ENCODE measurements at regions not wholly inside any gene's neighbourhood (a gene's known extent, or its start where the extent isn't known, plus 50 kb on each side); places are given as distances from the start of the nearest gene placed in this dataset.

DNA sequence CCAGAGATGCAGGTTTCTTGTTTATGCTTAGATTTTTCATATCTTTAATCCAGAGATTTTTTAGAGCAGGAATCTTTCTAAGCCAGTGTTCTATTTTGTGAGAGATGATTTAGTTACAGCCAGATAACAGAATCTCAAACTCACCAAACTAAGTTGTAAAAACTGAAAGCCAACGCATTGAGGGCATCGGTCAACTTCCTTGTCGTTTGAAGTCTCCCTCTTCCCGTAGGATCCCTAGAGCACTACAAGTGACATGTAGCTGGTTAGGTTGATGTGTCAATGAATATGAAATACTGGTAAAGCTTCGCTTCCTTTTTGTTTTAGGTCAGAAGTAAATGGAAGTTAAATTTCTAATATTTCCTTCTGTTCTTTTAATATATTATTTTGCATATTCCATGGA is 139.6 kb downstream of the YIPF5 start:
- CTCF ChIA-PET, result no interaction called here
- Histone ChIP-seq H3K4me1 (ENCODE audit: control insufficient read depth, insufficient read depth, low read length) (peaks cover 20% of the 10 kb centered on the region), H3K9me3 (ENCODE audit: control insufficient read depth, insufficient read depth, low read depth, low read length) (no peaks in the 10 kb centered on the region), H3K4me3 (ENCODE audit: low read depth, low read length) (no peak overlapping the region), H3K36me3 (ENCODE audit: control insufficient read depth in 2 of 2, insufficient read depth in 1 of 2, low read length in 2 of 2) (no peaks in the 10 kb centered on the region), H3K27ac (ENCODE audit: extremely low read depth, low read depth, low read length) (no peak overlapping the region)
- TF ChIP-seq ZNF350 (tag by site-specific recombination; IDR thresholded peaks at IDR 0.05) (no peak), ZNF302 (tag by site-specific recombination; IDR thresholded peaks at IDR 0.05; ENCODE audit: low read depth) (no peak), ZBTB21 (tag by site-specific recombination; IDR thresholded peaks at IDR 0.05) (no peak), ZNF776 (tag by site-specific recombination; IDR thresholded peaks at IDR 0.05; ENCODE audit: borderline replicate concordance) (no peak), EGR2 (tag by site-specific recombination; IDR thresholded peaks at IDR 0.05; ENCODE audit: low read depth) (no peak), FEZF1 (tag by site-specific recombination; IDR thresholded peaks at IDR 0.05) (no peak), ZNF132 (tag by site-specific recombination; IDR thresholded peaks at IDR 0.05; ENCODE audit: borderline replicate concordance) (no peak), ZIC2 (tag by site-specific recombination; IDR thresholded peaks at IDR 0.05) (no peak), ZNF777 (tag by site-specific recombination; IDR thresholded peaks at IDR 0.05; ENCODE audit: borderline replicate concordance) (no peak)
- TF ChIP-seq, protein P1, sequence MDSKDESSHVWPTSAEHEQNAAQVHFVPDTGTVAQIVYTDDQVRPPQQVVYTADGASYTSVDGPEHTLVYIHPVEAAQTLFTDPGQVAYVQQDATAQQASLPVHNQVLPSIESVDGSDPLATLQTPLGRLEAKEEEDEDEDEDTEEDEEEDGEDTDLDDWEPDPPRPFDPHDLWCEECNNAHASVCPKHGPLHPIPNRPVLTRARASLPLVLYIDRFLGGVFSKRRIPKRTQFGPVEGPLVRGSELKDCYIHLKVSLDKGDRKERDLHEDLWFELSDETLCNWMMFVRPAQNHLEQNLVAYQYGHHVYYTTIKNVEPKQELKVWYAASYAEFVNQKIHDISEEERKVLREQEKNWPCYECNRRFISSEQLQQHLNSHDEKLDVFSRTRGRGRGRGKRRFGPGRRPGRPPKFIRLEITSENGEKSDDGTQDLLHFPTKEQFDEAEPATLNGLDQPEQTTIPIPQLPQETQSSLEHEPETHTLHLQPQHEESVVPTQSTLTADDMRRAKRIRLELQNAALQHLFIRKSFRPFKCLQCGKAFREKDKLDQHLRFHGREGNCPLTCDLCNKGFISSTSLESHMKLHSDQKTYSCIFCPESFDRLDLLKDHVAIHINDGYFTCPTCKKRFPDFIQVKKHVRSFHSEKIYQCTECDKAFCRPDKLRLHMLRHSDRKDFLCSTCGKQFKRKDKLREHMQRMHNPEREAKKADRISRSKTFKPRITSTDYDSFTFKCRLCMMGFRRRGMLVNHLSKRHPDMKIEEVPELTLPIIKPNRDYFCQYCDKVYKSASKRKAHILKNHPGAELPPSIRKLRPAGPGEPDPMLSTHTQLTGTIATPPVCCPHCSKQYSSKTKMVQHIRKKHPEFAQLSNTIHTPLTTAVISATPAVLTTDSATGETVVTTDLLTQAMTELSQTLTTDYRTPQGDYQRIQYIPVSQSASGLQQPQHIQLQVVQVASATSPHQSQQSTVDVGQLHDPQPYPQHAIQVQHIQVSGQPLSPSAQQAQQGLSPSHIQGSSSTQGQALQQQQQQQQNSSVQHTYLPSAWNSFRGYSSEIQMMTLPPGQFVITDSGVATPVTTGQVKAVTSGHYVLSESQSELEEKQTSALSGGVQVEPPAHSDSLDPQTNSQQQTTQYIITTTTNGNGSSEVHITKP (tag by site-specific recombination; IDR thresholded peaks at IDR 0.05), result no peak
- TF ChIP-seq, protein P2, sequence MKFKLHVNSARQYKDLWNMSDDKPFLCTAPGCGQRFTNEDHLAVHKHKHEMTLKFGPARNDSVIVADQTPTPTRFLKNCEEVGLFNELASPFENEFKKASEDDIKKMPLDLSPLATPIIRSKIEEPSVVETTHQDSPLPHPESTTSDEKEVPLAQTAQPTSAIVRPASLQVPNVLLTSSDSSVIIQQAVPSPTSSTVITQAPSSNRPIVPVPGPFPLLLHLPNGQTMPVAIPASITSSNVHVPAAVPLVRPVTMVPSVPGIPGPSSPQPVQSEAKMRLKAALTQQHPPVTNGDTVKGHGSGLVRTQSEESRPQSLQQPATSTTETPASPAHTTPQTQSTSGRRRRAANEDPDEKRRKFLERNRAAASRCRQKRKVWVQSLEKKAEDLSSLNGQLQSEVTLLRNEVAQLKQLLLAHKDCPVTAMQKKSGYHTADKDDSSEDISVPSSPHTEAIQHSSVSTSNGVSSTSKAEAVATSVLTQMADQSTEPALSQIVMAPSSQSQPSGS (tag by site-specific recombination; IDR thresholded peaks at IDR 0.05; ENCODE audit: low read depth), result no peak
- TF ChIP-seq, protein P3, sequence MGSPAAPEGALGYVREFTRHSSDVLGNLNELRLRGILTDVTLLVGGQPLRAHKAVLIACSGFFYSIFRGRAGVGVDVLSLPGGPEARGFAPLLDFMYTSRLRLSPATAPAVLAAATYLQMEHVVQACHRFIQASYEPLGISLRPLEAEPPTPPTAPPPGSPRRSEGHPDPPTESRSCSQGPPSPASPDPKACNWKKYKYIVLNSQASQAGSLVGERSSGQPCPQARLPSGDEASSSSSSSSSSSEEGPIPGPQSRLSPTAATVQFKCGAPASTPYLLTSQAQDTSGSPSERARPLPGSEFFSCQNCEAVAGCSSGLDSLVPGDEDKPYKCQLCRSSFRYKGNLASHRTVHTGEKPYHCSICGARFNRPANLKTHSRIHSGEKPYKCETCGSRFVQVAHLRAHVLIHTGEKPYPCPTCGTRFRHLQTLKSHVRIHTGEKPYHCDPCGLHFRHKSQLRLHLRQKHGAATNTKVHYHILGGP (tag by site-specific recombination; IDR thresholded peaks at IDR 0.05), result no peak
- TF ChIP-seq, protein P4, sequence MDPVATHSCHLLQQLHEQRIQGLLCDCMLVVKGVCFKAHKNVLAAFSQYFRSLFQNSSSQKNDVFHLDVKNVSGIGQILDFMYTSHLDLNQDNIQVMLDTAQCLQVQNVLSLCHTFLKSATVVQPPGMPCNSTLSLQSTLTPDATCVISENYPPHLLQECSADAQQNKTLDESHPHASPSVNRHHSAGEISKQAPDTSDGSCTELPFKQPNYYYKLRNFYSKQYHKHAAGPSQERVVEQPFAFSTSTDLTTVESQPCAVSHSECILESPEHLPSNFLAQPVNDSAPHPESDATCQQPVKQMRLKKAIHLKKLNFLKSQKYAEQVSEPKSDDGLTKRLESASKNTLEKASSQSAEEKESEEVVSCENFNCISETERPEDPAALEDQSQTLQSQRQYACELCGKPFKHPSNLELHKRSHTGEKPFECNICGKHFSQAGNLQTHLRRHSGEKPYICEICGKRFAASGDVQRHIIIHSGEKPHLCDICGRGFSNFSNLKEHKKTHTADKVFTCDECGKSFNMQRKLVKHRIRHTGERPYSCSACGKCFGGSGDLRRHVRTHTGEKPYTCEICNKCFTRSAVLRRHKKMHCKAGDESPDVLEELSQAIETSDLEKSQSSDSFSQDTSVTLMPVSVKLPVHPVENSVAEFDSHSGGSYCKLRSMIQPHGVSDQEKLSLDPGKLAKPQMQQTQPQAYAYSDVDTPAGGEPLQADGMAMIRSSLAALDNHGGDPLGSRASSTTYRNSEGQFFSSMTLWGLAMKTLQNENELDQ (tag by site-specific recombination; IDR thresholded peaks at IDR 0.05; ENCODE audit: low read depth), result no peak
- TF ChIP-seq, protein P5, sequence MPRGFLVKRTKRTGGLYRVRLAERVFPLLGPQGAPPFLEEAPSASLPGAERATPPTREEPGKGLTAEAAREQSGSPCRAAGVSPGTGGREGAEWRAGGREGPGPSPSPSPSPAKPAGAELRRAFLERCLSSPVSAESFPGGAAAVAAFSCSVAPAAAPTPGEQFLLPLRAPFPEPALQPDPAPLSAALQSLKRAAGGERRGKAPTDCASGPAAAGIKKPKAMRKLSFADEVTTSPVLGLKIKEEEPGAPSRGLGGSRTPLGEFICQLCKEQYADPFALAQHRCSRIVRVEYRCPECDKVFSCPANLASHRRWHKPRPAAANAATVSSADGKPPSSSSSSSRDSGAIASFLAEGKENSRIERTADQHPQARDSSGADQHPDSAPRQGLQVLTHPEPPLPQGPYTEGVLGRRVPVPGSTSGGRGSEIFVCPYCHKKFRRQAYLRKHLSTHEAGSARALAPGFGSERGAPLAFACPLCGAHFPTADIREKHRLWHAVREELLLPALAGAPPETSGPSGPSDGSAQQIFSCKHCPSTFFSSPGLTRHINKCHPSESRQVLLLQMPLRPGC (tag by site-specific recombination; IDR thresholded peaks at IDR 0.05), result no peak
- TF ChIP-seq, protein P6, sequence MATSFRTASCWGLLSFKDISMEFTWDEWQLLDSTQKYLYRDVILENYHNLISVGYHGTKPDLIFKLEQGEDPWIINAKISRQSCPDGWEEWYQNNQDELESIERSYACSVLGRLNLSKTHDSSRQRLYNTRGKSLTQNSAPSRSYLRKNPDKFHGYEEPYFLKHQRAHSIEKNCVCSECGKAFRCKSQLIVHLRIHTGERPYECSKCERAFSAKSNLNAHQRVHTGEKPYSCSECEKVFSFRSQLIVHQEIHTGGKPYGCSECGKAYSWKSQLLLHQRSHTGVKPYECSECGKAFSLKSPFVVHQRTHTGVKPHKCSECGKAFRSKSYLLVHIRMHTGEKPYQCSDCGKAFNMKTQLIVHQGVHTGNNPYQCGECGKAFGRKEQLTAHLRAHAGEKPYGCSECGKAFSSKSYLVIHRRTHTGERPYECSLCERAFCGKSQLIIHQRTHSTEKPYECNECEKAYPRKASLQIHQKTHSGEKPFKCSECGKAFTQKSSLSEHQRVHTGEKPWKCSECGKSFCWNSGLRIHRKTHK (tag by site-specific recombination; IDR thresholded peaks at IDR 0.05), result no peak
- POLR2A ChIA-PET, result no interaction called here
